Tibial nerve (tissue), 4 donors: ENCODE measurements at regions not wholly inside any gene's neighbourhood (a gene's known extent, or its start where the extent isn't known, plus 50 kb on each side); places are given as distances from the start of the nearest gene placed in this dataset.

Experiments used
- EP300 ChIP-seq, 2 donors: sonication (generic); formaldehyde crosslinking; IDR thresholded peaks; one replicate each; pipeline ENCODE4 v1.6.1; 2017; ENCODE audit warnings: antibody characterized with exemption in 2 of 2, mild to moderate bottlenecking in 1 of 2
- POLR2A ChIP-seq, 2 donors: fragments of 450-650 bp; IDR thresholded peaks; one replicate each; pipeline ENCODE4 v1.6.1; 2017; ENCODE audit warnings: antibody characterized with exemption in 2 of 2, mild to moderate bottlenecking in 2 of 2, moderate library complexity in 2 of 2
- TF ChIP-seq, protein P1 (sequence below), 5 experiments: fragments of 200-600 bp in 3 of 5; fragments of 450-650 bp in 2 of 5; sonication (generic) in 3 of 5; IDR thresholded peaks; one replicate each; pipeline ENCODE4 v1.5.1; 2016 to 2019; ENCODE audit warnings: antibody characterized with exemption in 5 of 5, mild to moderate bottlenecking in 3 of 5, moderate library complexity in 2 of 5

DNA sequence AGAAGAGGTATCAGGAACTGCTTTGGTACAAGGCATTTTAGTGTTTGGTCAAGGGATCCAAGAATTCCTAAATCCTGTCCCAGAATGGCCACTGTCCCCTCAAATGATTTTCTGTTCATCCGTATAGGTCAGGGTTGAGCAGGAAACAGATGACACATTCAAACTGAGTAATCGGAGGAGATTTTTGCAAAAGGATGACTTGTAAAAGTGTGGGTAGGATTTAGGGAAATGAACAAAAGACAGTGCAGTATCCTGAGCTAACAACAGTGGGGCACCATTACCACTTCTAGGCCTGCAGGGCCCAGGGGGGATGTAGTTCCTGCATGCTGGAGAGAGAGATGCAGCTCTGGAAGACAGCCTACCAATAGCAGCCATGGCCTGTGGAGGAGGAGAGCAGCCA lies 290.1 kb downstream of the ZSWIM6 start:
- TF ChIP-seq, protein P1, sequence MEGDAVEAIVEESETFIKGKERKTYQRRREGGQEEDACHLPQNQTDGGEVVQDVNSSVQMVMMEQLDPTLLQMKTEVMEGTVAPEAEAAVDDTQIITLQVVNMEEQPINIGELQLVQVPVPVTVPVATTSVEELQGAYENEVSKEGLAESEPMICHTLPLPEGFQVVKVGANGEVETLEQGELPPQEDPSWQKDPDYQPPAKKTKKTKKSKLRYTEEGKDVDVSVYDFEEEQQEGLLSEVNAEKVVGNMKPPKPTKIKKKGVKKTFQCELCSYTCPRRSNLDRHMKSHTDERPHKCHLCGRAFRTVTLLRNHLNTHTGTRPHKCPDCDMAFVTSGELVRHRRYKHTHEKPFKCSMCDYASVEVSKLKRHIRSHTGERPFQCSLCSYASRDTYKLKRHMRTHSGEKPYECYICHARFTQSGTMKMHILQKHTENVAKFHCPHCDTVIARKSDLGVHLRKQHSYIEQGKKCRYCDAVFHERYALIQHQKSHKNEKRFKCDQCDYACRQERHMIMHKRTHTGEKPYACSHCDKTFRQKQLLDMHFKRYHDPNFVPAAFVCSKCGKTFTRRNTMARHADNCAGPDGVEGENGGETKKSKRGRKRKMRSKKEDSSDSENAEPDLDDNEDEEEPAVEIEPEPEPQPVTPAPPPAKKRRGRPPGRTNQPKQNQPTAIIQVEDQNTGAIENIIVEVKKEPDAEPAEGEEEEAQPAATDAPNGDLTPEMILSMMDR (IDR thresholded peaks at IDR 0.05): no peak
- no peak for TF ChIP-seq POLR2A (IDR thresholded peaks at IDR 0.05)
- no peak for TF ChIP-seq EP300 (IDR thresholded peaks at IDR 0.05)
